ENCODE measurements at regions not wholly inside any gene's neighbourhood (a gene's known extent, or its start where the extent isn't known, plus 50 kb on each side); places are given as distances from the start of the nearest gene placed in this dataset.

GRCh38 chr5:10842823-10843222 lies 81.8 kb upstream of the DAP start:
- intact Hi-C loops (cut with micrococcal nuclease) = no loop called here
- Histone ChIP-seq H3K4me3 (replicated peaks in 1 of 3; ENCODE audit: low read depth in 2 of 3, low read length in 3 of 3) (no peak overlapping the region), H3K27ac (ENCODE audit: low read depth in 1 of 2, low read length in 2 of 2) (no peak overlapping the region), H3K27me3 (ENCODE audit: control insufficient read depth in 2 of 2, insufficient read depth in 2 of 2, low read length in 2 of 2) (no peaks in the 10 kb centered on the region), H3K4me2 (replicated peaks; ENCODE audit: extremely low read depth, low read length, poor library complexity, severe bottlenecking) (no peak overlapping the region), H2AFZ (ENCODE audit: insufficient read depth, low read depth, low read length, poor library complexity, severe bottlenecking) (no peak overlapping the region), H3K9ac (ENCODE audit: insufficient read depth, low read length, poor library complexity, severe bottlenecking) (no peak overlapping the region), H3K79me2 (ENCODE audit: insufficient read depth, low read length) (no peaks in the 10 kb centered on the region), H3K9me3 (replicated peaks in 1 of 2; ENCODE audit: control insufficient read depth in 1 of 2, insufficient read depth in 1 of 2, low read length in 2 of 2) (peaks cover 0 to 8% of the 10 kb centered on the region in 2 donors), H3K4me1 (ENCODE audit: control insufficient read depth in 1 of 2, insufficient read depth in 2 of 2, low read length in 2 of 2) (no peaks in the 10 kb centered on the region), H4K20me1 (ENCODE audit: insufficient read depth, low read length) (no peaks in the 10 kb centered on the region), H3K36me3 (replicated peaks in 1 of 2; ENCODE audit: control insufficient read depth in 1 of 2, insufficient read depth in 2 of 2, low read length in 2 of 2) (no peaks in the 10 kb centered on the region)
- WGBS (ENCODE audit: insufficient coverage) = no CpG with 5 or more reads among the region's 3 CpGs
- peaks cover 2 to 5% (median 2%) of the 10 kb centered on the region in 3 donors for H3K27me3 Mint-ChIP-seq (ENCODE audit: low read depth in 3 of 3)
- TF ChIP-seq CTCF (IDR thresholded peaks at IDR 0.05) = no peak
- H3K36me3 Mint-ChIP-seq = no peaks in the 10 kb centered on the region
- no peak for DNase-seq
- H3K27ac Mint-ChIP-seq = no peak overlapping the region
- H3K4me1 Mint-ChIP-seq = no peaks in the 10 kb centered on the region
- peaks cover 4 to 19% (median 12%) of the 10 kb centered on the region in 7 donors for H3K9me3 Mint-ChIP-seq
- H3K4me3 Mint-ChIP-seq = no peak overlapping the region

- WGBS (ENCODE audit: insufficient coverage) = 66% methylated on average over 3 of the region's 3 CpGs
- H2AFZ ChIP-seq (ENCODE audit: insufficient read depth, low read depth, low read length, poor library complexity, severe bottlenecking) = no peak overlapping the region
- no peaks in the 10 kb centered on the region for H3K4me1 ChIP-seq (ENCODE audit: control insufficient read depth in 1 of 2, insufficient read depth in 2 of 2, low read length in 2 of 2)
- H3K36me3 Mint-ChIP-seq = no peaks in the 10 kb centered on the region
- no peak overlapping the region for H3K4me3 ChIP-seq (replicated peaks in 1 of 3; ENCODE audit: low read depth in 2 of 3, low read length in 3 of 3)
- no peaks in the 10 kb centered on the region for H3K27me3 ChIP-seq (ENCODE audit: control insufficient read depth in 2 of 2, insufficient read depth in 2 of 2, low read length in 2 of 2)
- H3K9ac ChIP-seq (ENCODE audit: insufficient read depth, low read length, poor library complexity, severe bottlenecking) = no peak overlapping the region
- H3K36me3 ChIP-seq (replicated peaks in 1 of 2; ENCODE audit: control insufficient read depth in 1 of 2, insufficient read depth in 2 of 2, low read length in 2 of 2) = no peaks in the 10 kb centered on the region
- no peaks in the 10 kb centered on the region for H4K20me1 ChIP-seq (ENCODE audit: insufficient read depth, low read length)
- H3K27ac ChIP-seq (ENCODE audit: low read depth in 1 of 2, low read length in 2 of 2) = no peak overlapping the region
- H3K9me3 ChIP-seq (replicated peaks in 1 of 2; ENCODE audit: control insufficient read depth in 1 of 2, insufficient read depth in 1 of 2, low read length in 2 of 2) = peaks cover 0 to 8% of the 10 kb centered on the region in 2 donors
- H3K27me3 Mint-ChIP-seq (ENCODE audit: low read depth in 3 of 3) = peaks cover 0 to 5% (median 3%) of the 10 kb centered on the region in 3 donors
- DNase-seq = no peak
- H3K79me2 ChIP-seq (ENCODE audit: insufficient read depth, low read length) = no peaks in the 10 kb centered on the region
- H3K9me3 Mint-ChIP-seq = peaks cover 4 to 15% (median 10%) of the 10 kb centered on the region in 7 donors
- H3K4me2 ChIP-seq (replicated peaks; ENCODE audit: extremely low read depth, low read length, poor library complexity, severe bottlenecking) = no peak overlapping the region
- no peak for TF ChIP-seq CTCF (IDR thresholded peaks at IDR 0.05)
- intact Hi-C loops (cut with micrococcal nuclease) = no loop called here
- H3K4me3 Mint-ChIP-seq = no peak overlapping the region
- no peak overlapping the region for H3K27ac Mint-ChIP-seq
- H3K4me1 Mint-ChIP-seq = no peaks in the 10 kb centered on the region
Measured at GRCh38 chr5:10839916-10840599, 79.0 kb upstream of the DAP start.

Data from CD14-positive monocyte (primary cell).